ENCODE measurements at regions not wholly inside any gene's neighbourhood (a gene's known extent, or its start where the extent isn't known, plus 50 kb on each side); places are given as distances from the start of the nearest gene placed in this dataset.

DNA sequence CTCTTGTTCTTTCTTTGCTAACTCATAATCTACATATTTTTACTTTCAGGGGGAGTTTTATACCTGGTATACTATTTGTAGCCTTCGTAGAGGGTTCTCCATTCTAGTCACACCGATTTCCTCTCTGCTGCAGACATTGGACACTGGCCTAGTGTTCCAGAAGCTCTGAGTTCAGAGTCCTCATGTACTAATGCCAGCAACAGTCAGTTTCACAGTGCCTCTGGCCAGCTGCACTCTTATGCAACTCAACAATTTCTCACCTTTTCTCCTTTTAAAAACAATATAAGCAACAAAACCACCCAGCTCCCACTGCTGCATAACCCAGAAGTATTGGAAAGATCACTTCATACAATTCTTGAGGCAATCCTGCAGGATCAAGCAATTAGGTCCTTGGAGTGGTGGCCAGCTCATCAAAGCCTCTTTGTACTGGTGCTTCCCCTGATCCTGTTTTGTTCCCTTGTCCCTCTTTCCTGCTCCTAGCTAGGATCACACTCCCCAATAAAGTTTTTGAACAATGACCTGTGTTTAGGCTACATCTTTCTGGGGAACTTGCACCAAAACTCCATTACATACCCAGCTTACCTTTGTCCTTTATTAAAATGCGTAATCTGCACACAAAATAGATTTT, 98.1 kb upstream of the TUT7 start:
- no peak for TF ChIP-seq FOXM1 (IDR thresholded peaks at IDR 0.05; ENCODE audit: low read depth)
- TF ChIP-seq IRF3 (IDR thresholded peaks at IDR 0.05; ENCODE audit: low read depth, low read length), result no peak
- TF ChIP-seq, protein P1, sequence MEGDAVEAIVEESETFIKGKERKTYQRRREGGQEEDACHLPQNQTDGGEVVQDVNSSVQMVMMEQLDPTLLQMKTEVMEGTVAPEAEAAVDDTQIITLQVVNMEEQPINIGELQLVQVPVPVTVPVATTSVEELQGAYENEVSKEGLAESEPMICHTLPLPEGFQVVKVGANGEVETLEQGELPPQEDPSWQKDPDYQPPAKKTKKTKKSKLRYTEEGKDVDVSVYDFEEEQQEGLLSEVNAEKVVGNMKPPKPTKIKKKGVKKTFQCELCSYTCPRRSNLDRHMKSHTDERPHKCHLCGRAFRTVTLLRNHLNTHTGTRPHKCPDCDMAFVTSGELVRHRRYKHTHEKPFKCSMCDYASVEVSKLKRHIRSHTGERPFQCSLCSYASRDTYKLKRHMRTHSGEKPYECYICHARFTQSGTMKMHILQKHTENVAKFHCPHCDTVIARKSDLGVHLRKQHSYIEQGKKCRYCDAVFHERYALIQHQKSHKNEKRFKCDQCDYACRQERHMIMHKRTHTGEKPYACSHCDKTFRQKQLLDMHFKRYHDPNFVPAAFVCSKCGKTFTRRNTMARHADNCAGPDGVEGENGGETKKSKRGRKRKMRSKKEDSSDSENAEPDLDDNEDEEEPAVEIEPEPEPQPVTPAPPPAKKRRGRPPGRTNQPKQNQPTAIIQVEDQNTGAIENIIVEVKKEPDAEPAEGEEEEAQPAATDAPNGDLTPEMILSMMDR (IDR thresholded peaks at IDR 0.05), result no peak
- no peak for TF ChIP-seq SIN3A (IDR thresholded peaks at IDR 0.05; ENCODE audit: borderline replicate concordance, low read depth, low read length)
- no peak for TF ChIP-seq CHD2 (IDR thresholded peaks at IDR 0.05; ENCODE audit: low read length, partially characterized antibody)
- TF ChIP-seq, protein P2, sequence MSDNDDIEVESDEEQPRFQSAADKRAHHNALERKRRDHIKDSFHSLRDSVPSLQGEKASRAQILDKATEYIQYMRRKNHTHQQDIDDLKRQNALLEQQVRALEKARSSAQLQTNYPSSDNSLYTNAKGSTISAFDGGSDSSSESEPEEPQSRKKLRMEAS (IDR thresholded peaks at IDR 0.05; ENCODE audit: low read depth), result no peak
- no peak for TF ChIP-seq MEF2A (IDR thresholded peaks at IDR 0.05; ENCODE audit: borderline replicate concordance, low read depth)
- no peak for TF ChIP-seq YY1 (IDR thresholded peaks at IDR 0.05; ENCODE audit: low read depth)
- no peak for TF ChIP-seq FOXJ3 (CRISPR knock-in tag; IDR thresholded peaks at IDR 0.05)
- no peak for TF ChIP-seq POLR2AphosphoS5 (IDR thresholded peaks at IDR 0.05; ENCODE audit: low read depth, low read length)
- TF ChIP-seq USF1 (IDR thresholded peaks at IDR 0.05; ENCODE audit: borderline replicate concordance, low read depth), result no peak
- no peak for TF ChIP-seq TAF1 (IDR thresholded peaks at IDR 0.05; ENCODE audit: borderline replicate concordance, low read depth, low read length)
- TF ChIP-seq, protein P3, sequence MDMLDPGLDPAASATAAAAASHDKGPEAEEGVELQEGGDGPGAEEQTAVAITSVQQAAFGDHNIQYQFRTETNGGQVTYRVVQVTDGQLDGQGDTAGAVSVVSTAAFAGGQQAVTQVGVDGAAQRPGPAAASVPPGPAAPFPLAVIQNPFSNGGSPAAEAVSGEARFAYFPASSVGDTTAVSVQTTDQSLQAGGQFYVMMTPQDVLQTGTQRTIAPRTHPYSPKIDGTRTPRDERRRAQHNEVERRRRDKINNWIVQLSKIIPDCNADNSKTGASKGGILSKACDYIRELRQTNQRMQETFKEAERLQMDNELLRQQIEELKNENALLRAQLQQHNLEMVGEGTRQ (IDR thresholded peaks at IDR 0.05; ENCODE audit: borderline replicate concordance, low read depth, low read length), result no peak

All from SK-N-SH (cell line).